Iris pigment epithelial cell (primary cell): ENCODE measurements at regions not wholly inside any gene's neighbourhood (a gene's known extent, or its start where the extent isn't known, plus 50 kb on each side); places are given as distances from the start of the nearest gene placed in this dataset.
A peak's percentile ranks its signal among the peaks of the same experiment; 100 is the strongest.

Experiments used
- DNase-seq: peaks from one replicate; pipeline ENCODE4 v3.0.0-alpha.2; 2011; ENCODE audit warnings: low read depth

DNA sequence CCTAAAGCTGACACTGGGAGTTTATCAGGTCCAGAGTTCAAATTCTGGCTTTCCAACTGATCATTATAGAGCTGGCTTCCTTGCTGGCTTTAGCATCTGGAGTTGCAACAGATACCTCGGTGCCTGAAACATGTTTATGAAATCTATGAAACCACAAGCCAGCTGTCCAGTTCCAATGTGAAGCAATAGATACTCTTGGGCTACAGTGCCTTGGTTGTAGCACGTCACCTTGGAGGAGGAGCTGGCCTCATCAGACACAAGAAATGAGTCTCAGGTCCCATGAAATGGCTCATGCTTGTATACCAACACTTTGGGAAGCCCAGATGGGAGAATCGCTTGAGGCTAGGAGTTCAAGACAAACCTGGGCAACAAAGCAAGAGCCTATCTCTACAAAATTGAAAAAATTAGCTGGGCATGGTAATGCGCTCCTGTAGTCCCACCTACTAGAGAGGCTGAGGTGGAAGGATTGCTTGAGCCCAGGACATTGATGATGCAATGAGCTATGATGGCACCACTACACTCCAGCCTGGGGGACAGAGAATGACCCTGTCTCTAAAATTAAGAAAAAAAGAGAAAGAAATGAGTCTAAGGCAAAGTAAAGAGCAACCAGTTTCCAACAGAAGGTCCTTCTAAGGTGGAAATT lies 132.5 kb upstream of the ZNF648 start:
- peak; percentile 17 for DNase-seq

DNA sequence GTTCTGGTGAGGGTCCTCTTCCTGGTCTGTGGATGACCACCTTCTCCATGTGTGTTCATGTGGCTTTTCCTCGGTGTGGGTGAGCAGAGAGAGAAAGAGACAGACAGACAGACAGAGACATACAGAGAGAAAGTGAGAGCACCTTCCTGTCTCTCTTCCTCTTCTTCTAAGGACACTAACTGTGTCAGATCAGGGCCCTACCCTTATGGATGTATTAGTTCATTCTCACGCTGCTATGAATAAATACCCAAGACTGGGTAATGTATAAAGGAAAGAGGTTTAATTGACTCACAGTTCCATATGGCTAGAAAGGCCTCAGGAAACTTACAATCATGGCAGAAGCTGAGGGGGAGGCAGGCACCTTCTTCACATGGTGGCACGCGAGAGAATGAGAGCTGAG lies 131.5 kb upstream of the ZNF648 start:
- DNase-seq: no peak

DNA sequence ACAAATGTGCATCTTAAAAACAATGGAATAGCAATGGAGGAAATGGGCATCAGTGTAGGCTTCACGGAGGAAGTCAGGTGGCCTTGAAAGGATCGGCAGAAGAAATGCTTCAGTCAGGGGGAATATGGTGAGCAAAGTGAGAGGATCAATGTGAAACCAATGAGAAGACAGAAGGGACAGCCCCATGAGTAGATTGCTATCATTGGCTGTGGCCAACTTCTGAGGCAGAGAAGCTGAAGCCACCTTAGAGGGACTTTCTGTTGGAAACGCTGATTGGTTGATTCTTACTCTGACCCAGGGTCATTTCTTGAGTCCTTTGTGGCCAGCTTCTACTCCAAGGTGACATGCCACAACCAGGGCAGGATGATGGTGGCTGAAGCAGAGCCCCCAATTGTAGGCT lies 130.7 kb upstream of the ZNF648 start:
- no peak for DNase-seq

DNA sequence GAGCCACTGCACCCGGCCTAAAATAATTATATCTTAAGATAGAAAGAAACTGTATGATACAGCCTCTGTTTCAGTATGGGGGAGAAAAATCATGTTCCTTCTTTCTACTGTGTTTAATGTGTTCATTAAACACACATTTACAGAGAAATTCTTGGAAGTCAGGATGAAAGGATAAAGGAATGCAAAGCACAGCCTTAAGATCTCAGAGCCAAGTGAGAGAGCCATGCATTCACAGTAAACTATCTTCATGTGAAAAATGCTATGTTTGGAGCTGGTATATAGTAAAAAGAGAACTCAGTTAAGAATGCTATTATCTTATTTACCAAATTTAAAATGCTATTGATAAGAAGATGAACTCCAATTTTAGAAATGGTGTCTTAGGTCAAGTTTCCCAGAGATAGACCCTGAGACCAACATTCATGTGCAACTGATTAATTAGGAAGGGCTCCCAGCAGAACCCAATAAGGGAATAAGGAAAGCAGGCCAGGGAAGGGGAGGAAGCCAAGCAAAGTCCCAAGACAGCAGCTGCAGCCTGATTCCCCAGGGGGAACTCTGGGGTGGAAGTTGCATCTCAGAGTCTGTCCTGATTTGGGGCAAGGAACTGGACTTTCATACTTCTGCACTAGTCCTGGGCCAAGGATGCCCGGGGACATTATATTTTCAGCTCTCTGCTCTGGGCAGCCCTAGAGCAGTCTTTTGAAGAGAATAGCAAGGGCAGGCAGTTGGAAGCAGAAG lies 130.0 kb upstream of the ZNF648 start:
- DNase-seq: no peak

DNA sequence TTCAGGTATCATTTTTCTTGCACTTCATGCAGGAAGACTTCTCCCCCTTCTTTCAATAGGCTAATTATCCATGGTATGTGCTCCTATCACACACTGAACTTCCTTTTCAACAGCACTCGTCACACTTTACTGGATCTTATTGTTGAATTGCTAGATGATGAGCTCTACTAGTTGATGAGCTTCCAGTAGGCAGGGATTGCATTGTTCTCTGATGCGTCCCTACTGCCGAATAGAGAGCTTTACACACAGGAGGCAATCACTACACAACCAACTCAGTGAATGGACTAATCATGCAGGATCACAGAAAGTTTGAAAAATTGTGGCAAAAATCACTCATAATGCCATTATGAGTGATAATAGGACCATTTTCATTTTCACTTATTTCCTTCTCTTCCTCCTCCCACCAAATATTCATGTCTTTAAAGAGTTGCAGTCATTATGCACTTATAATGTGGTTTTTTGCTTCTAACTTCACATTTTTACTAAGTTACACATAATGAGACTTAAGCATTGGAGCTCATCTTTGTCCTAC lies 128.1 kb upstream of the ZNF648 start:
- no peak for DNase-seq

DNA sequence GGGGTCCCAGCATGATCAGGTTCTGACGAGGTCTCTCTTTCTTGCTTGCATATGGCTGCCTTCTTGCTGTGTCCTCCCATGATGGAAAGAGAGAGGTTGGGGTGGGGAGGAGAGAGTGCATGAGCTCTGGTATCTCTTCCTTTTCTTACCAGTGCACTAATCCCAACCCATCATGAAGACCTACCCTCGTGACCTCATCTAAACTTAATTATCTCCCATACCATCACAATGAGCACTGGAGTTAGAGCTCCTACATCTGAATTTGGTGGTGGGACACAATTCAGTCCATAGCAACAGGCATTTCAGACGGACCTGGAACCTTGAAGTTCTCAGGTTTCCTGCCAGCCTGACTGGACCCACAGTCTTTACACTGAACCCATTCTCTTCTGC lies 125.2 kb upstream of the ZNF648 start:
- no peak for DNase-seq

DNA sequence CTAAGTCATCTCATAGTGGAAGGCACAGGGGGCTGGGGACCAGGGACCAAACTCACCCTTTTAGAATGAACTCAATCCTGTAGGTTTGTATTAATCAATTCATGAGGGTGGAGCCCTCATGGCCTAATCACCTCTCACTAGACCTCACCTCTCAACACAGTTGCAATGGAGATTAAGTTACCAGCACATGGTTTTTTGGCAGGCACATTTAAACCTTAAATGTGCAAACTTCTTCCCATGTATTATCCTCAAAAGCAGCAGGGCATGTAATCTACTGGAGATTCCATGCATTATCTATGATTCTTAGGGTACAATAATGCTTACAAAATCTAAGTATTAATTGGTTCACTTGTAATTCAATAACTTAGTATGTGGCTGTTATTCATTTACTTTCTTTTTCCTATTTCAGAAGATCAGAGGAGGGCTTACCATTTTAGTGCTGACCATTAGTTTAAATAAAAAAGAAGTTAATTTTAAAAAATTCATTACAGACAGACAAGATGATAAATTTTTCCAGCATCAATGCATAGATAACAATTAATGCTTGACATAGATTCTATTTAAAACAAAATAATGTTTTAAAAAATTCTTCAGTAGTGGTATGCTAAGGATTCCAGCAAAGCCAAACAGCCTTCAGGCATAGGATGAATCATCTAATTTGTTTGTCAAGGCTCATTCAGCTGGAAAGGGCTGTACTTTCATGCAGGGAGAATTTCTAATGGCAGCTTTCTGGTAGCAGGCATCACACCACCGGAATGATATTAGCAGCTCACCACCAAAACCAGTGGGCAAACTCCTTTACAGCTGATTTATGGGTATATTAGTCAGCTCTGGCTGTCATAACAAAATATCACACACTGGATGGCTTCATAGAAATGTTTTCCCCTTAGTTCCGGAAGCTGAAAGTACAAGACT lies 124.6 kb upstream of the ZNF648 start:
- DNase-seq: peak; percentile 63

DNA sequence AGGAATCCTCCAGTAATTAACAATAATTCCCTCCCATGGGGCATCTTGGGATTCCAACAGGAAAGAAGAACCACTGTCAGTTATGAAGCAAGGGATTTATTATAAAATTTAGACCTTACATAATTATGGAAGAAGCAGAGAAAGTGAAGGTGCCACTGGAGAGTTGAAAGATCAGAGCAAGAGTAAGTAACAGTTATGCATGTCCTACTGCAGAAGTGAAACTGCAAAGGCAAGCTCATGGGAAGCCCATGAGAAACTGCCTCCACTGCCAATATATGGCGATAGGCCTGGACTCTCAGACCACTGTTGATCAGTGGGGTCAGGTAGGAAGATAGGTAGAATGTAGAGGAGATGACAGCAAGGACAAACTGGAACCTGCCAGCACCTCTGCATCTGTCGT lies 123.6 kb upstream of the ZNF648 start:
- DNase-seq: no peak

DNA sequence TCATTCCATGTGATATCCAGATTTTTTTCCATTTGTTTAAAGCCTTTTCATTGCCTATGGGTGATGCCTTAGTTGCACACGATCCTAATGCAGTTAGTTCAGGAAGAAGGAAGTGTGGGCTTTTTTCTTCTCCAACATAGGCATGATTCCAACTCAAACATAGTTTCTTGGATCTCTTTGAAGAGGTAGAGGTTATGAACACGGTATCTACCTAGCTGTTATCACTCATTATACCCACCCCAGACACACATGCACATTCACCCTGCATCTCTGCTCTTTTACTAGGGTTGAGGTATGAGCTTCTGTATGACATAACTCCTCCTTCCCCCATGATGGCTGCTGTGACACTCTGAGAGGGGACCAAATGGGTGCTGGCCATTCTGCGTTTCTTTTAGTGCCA lies 122.1 kb upstream of the ZNF648 start:
- no peak for DNase-seq

DNA sequence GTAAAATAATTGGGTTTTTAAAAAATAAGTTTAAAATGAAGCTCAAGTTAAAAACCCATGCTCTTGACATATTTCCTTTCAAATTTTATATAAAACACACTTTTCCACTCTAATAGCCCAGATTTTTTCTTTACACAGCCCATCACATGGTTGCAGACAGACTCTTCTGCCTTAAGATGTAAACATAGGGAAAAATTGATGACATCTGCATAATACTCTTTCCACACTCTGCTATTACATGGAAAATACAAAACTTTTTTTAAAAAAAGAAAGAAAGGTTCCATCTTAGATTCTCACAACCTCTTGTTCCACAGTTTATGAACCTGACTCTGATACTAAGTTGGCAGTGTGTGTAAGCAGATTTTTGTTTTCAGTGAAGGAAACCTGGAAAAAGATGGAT lies 120.8 kb upstream of the ZNF648 start:
- DNase-seq: no peak

DNA sequence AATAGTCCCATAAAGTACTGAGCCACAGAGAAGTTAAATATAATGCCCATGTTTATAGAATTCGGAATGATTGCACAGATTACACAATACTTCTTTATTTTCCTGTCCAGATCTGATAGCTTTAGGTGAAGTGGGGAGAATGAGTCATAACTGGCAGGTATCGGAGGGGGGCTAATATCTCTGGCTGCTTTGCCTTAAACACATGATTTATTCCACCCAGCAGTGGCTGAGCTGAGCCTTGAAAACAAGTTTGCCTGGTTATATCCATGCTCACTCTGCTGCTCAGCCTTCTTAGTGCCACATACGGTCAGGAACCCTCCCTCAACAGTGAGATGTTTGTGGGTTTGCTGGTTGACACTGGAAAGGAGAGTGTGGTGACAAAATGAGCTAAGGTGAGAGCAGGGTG lies 119.7 kb upstream of the ZNF648 start:
- DNase-seq: no peak

DNA sequence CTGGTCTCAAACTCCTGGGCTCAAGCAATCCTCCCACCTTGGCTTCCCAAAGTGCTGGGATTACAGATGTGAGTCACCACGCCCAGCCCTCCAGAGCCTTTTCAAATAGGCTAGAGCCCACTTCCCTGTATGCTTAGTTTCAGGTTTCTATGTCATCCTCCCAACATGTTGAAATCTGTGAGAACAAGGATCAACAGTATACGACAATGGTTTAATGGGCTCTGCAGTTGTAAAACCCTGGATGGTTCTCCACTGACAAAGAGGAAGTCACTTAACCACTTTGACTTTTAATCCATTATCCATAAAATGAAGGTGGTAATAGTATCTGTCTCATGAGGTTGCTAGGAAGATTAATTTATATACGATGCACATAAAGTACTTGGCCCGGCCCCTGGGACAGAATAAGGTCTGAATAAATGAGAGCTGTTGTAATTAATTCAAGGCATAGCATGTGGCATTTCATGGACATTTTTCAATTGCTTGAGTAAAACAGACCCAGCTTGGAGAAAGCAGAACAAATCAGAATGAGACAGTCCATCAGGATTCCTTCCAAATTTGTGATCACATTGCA lies 113.9 kb upstream of the ZNF648 start:
- DNase-seq: no peak

DNA sequence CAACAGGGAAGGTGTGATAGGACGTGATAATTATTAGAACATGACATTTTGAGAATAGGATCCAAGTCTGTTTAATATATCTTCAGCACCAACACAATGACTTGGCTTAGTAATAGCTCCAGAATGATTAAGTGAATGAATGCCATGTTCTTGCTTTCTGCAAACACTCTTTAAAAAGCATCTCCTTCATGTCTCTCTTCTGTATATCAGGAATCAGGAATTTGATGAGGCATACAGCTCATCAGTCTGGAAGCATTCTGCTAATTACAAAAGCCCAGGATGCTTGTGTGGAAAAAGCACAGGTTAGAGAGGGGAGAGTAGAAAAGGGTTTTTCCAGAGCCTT lies 113.0 kb upstream of the ZNF648 start:
- DNase-seq: no peak

DNA sequence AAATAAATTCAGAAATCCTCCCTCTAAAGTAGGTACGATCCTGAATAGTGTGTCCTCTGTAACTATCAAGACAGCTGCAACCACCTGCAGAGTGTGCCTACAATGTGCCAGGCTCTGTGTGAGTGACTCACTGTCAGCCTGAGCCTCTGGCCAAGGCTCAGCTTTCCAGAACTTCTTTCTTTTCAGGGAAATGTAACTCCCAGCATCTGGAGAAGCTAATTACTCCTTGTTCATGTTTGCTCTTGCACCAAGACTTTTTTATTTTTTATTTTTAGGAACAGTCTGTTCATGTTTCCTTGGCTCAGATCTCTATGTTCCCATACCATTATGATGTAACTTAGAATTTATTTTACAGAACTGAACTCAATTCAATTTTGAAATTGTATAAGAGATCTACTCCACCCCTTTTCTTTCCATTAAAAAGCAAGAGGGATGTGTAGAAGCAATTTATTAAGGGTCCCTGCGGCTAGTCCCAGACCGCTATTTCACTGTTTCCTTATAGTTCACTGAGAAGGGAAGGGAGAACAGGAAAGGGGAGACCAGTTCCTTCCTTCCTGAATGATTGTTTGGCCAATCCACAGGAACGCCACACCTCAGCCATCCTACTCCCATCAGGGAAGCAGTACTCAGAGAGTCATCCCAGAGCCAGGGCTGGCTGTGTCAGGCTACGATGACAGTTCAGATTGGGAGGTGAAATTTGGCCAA lies 112.4 kb upstream of the ZNF648 start:
- DNase-seq: no peak

DNA sequence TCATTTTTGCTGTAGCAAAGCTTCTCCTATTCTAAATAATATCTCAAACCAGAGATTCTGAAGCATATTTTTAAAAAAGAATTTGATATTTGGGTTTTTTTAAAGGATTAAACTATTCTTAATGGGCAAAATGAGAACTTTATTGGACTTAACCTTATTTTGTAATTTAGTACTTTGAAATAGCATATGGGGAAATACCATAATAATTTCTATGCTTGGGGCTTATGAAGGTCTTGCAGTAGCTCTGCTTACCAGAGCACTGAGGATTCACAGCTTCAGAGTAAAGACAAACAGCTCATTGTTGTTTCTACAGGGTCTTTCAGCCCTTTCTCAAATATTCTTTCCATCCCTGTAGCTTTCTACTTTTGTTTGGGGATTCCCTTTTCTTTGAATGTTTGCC lies 111.2 kb upstream of the ZNF648 start:
- no peak for DNase-seq

DNA sequence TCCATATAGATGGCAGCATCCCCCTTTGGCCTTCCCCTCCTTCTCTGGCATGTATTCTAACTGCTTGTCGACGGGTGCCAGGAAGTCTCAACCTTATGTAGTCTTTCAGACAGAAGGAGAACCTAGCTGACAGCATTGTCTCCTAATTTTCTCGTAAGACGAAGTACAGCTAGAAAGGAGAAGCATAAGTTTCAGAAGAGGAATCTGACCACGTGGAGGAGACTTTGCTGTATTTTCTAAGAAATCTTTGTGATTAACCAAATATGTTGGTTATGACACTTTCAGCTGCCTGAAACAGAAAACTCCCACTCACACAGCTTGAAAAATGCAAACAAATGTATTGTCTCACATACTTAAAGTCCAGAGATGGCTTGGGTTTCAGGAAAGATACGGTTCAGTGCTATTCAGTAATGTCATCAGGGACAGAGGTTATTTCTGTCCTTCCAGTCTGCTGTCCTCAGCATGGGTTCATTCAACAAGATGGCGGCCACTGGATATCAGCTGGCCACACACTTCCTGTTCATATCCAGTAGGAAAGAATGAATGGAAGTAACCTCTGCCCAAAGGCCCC lies 109.5 kb upstream of the ZNF648 start:
- no peak for DNase-seq

DNA sequence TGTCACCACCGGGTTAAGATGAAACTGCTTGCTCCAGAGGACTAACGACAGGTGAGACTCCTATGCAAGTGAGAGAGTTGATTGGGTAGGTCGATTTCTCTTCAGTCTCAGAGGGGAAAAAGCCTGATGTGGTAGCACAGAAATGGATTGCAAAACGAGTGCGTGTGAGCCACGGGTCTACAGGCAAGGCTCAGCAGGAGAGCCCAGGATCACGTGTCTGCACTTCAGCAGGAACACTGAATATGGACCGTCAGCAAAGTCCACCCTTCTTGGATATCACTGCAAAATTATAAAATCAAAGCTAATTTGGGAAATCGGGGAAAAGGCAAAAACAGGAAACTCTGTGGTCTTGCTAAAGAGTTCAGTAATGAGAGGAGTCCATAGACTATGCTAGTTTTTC lies 107.7 kb upstream of the ZNF648 start:
- DNase-seq: no peak

DNA sequence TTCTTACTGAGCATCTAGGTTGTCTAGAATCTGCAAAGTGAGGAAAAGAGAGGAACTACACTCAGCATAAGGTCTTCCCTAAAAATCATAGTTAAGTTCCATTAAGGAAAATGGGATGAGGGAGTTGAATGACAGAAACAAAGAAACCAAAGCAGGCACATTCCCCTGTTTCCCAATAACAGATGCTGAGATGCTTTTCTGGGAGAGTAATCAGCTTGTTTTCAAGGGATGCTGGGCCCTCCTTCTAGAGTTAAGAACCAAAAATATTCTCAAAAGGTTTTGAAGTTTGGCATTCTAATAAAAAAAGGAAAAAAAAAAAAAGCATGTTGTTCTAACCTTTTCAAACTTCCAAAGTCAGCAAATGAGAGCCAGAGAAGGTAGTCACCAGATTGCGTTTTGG lies 105.2 kb upstream of the ZNF648 start:
- DNase-seq: no peak

DNA sequence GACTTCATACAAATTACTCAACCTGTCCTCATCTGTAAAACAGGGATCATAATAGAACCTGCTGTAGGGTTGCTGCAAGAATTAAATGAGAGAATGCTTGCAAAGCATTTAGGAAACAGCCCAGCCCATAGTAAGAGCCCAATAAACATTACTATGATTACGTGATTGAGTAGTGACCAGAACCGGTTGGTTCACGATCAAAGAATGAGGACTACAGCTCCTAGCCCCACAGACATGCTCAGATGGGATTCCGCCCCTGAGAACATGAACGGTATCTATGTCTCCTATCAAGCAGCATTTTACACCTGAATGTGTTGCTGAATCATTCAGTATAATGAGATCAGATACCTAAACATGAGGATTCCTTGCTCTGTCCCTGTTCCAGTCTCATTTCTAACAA lies 104.8 kb upstream of the ZNF648 start:
- no peak for DNase-seq

DNA sequence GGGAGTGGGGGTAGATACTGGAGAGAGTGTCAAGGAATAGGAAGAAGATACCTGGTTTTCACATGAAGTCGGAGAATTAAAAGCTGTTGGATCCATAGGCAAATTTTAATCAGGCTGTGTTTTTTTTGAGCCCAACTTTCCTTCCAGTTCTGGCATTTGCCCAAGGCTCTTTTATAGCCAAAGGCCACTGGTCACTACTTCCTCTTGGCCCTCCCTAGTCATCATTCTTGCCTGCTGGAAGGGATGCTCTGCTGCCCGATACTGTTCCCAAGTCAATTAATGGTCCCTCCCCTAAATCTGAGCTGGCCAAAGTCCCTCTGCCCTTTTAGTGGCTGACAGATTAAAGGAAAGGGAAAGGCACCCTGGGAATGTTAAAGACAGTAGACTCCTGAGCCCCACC lies 102.8 kb upstream of the ZNF648 start:
- DNase-seq: no peak

DNA sequence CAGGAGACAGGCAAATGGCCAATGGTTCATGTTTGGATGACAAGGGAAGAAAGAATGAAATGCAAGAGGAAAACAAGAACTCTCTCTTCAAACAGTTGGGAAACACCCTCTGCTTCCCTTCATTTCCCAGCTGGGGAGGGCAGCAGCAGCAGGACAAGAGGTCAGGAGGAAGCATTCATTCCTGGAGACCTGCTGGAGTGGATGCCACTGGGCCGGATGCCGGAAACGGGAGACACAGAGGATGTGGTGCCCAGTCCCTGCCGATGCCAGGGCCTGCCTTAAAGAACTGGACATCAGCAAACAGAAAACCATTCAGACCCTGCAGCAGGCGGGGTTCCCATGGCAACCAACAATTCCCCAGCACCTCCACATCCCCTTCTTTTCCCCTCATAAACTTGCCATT lies 102.3 kb upstream of the ZNF648 start:
- DNase-seq: no peak

DNA sequence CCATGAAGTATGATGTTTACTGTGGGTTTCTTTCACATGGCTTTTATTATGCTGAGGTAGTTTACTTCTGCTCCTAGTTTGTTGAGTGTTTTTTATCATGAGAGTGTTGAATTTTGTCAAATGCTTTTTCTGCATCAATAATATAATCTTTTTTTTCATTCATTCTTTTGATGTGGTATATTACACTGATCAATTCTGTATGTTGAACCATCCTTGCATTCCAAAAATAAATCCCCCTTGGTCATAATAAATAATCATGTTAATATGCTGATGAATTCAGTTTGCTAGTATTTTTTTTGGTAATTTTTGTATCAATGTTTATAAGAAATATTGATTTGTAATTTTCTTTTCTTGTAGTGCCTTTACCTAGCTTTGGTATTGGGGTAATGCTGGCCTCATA lies 97.9 kb upstream of the ZNF648 start:
- no peak for DNase-seq
